ENCODE measurements at regions not wholly inside any gene's neighbourhood (a gene's known extent, or its start where the extent isn't known, plus 50 kb on each side); places are given as distances from the start of the nearest gene placed in this dataset.

GRCh38 chr15:93706495-93707292 lies 524.7 kb upstream of the MCTP2 start:
- DNase-seq: no peak

DNA sequence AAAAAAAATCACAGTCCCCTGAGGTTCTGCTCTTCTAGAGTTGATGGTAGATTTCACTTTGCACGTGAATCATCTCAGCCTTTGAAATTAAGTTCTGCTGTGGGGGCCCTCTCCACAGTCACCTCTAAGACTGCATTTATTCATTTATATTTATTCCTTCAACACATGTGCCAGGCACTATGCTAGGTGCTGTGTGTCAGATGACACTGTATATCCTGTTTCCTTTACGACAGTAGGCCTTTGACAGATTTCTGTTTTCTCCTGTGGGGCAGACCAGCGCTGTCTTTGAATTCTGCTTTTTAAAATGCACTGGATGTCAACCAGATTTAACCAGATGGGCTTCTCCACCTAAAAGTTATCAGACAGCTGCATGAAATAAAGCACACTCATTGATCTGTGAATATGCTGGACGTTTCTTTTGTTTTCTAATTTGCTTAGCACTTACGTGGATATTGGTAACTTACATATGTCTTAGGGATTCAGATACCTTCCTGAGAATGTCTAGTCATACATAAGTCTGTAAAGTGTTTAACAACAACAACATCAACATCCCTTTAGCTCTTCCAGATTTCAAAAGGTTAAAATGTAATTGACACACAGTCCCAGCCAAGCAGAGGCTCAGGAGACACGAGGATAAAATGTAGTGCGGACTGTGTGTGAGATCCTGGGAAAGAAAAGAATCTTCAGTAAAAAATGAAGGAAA lies 525.5 kb upstream of the MCTP2 start:
- no peak for DNase-seq

GRCh38 chr15:93703092-93703739 lies 528.1 kb upstream of the MCTP2 start:
- DNase-seq: no peak

- no peak for DNase-seq
These were observed 531.3 kb upstream of the MCTP2 start for GRCh38 chr15:93700051-93700450.

GRCh38 chr15:93694033-93694432 lies 537.3 kb upstream of the MCTP2 start:
- no peak for DNase-seq

GRCh38 chr15:93683651-93684050 lies 547.7 kb upstream of the MCTP2 start:
- no peak for DNase-seq

- DNase-seq: no peak
These were observed 559.9 kb upstream of the MCTP2 start for GRCh38 chr15:93671387-93671943.

GRCh38 chr15:93670931-93671330 lies 560.4 kb upstream of the MCTP2 start:
- DNase-seq: no peak

GRCh38 chr15:93664213-93664956 lies 567.0 kb upstream of the MCTP2 start:
- no peak for DNase-seq

DNA sequence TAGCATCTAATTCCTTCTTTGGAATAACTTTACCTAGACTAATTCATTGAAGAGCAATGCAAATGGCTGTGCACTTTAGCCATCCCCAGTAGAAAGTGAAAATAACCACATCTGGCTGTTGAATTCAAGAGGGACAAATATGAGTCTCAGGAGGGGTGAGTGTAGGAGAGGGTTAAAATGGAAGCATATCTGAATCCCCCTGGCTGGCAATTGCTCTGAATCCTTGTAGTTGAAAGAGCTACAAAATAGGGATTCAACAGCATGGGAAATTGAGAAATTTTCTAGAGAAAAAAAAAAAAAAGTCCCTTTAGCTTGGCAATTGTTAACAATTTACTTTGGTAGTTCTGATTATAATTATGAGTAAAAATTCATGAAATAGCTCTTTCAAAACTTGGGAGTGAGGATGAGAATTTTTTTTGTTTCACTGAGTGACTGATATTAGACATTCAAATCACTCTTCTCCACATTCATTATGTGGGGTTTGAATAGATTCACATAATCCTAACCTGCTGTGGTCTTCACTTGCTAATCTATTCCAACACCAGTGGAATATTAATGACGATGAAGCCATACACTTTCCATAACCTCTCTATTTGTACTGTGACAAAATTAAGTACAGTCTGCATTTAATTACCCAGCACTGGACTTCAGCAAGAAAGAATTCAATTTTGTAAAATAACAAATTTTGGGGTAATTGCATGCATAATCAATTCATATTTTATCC lies 569.0 kb upstream of the MCTP2 start:
- DNase-seq: no peak

- DNase-seq: no peak
These were observed 569.2 kb upstream of the RGMA start for GRCh38 chr15:93658026-93658816.

GRCh38 chr15:93656041-93656440 lies 567.0 kb upstream of the RGMA start:
- no peak for DNase-seq

GRCh38 chr15:93649691-93650235 lies 560.8 kb upstream of the RGMA start:
- no peak for DNase-seq

GRCh38 chr15:93646193-93646592 lies 557.2 kb upstream of the RGMA start:
- DNase-seq: no peak

GRCh38 chr15:93645594-93645993 lies 556.6 kb upstream of the RGMA start:
- DNase-seq: no peak

- no peak for DNase-seq
These were observed 555.6 kb upstream of the RGMA start for GRCh38 chr15:93644595-93644994.

DNA sequence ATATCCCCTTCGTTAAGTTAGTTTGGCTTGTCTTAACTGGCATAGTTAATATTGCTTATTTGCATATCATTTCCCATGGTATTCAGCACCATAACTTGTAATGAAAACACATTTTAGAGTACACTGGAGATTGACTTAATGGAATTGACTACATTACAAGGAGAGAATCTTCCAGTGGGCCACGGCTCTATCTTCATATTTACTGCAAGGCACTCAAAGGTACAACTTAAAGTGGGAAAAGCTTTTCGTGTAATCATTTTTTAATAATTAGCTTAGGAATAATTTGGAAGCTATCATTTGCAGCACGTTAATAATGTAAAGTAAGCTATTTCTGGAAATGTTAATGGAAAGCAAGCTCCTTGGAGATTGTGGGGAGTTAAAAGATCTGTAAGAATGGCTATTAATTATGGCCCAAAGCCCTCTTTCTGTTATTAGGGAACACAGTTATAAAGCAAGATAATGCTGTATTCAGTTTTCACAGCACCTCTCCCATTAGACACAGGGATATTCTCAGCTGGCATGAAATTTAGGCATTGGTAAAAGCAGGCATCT lies 551.5 kb upstream of the RGMA start:
- DNase-seq: no peak

- no peak for DNase-seq
These were observed 543.1 kb upstream of the RGMA start for GRCh38 chr15:93631958-93632618.

- no peak for DNase-seq
These were observed 530.6 kb upstream of the RGMA start for GRCh38 chr15:93619597-93619996.

DNA sequence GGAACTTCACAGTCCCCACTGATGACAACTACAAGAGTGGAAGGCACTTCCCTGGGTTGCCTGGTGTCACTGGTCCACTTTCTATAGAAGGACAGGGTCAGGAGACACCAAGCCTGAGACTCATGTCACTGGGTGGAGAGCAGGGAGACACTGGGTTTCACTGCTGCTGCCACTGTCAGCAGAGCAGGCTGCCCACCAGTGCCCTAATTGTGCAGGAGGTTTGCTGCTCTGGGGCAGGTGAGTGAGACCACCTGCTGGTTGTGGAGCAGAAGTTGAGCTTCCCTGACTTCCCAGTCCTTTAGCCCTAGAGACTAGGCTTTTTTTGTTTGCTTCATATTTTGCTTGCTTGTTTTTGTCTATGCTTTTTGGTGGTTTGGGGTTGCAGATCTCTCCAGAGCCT lies 528.4 kb upstream of the RGMA start:
- DNase-seq: no peak

All from NCI-H748 treated with DMSO at 0.1 percent for 48 hours (cell line).